SK-N-SH (cell line): ENCODE measurements at regions not wholly inside any gene's neighbourhood (a gene's known extent, or its start where the extent isn't known, plus 50 kb on each side); places are given as distances from the start of the nearest gene placed in this dataset.

Source experiments
- CTCF ChIA-PET: fragments of 300-600, 350-600 bp; formaldehyde crosslinking; extraction: SDS; loops from one replicate; lab custom pipeline; 2021; lab: Yijun Ruan, JAX
- POLR2A ChIA-PET: fragments of 350-600 bp; sonication (Branson Sonifier 250); formaldehyde crosslinking; extraction: SDS; loops from one replicate; lab custom pipeline; 2020; ENCODE audit warnings: antibody characterized with exemption, inconsistent platforms; lab: Yijun Ruan, JAX
- DNase-seq: peaks from one replicate; pipeline ENCODE4 v3.0.0; 2012
- H2AFZ ChIP-seq: fragments of 200-600 bp; sonication (generic); 2 replicates; pipeline ENCODE4 v1.8.1; 2016; ENCODE audit warnings: antibody characterized with exemption, mild to moderate bottlenecking, low read depth
- H3F3A ChIP-seq: fragments of 200-600 bp; sonication (generic); replicated peaks from 2 replicates; pipeline ENCODE3; 2016; ENCODE audit warnings: antibody characterized with exemption, mild to moderate bottlenecking; ENCODE audit not compliant: insufficient read depth
- H3K27ac ChIP-seq, 2 experiments: fragments of 200-500 bp in 1 of 2; fragments of 200-600 bp in 1 of 2; sonication (Bioruptor generic) in 1 of 2; sonication (generic), shearing (Covaris generic) in 1 of 2; 2 replicates each; pipeline versions ENCODE4 v1.5.1 to v1.6.1; 2014 to 2016; ENCODE audit warnings: low read depth in 2 of 2, inconsistent platforms in 1 of 2, low read length in 1 of 2, mild to moderate bottlenecking in 1 of 2, mixed read lengths in 1 of 2
- H3K27me3 ChIP-seq: fragments of 200-600 bp; sonication (generic), shearing (Covaris generic); 2 replicates; pipeline ENCODE4 v1.6.1; 2016; ENCODE audit warnings: mixed run types; ENCODE audit not compliant: insufficient read depth
- H3K36me3 ChIP-seq, 2 experiments: fragments of 200-500 bp in 1 of 2; fragments of 200-600 bp in 1 of 2; sonication (Bioruptor generic) in 1 of 2; sonication (generic) in 1 of 2; replicated peaks in 1 of 2; 2 replicates each; pipeline versions ENCODE3 to v1.5.1; 2014 to 2016; ENCODE audit warnings: low read length in 1 of 2, mild to moderate bottlenecking in 1 of 2; ENCODE audit not compliant: insufficient read depth in 2 of 2, control insufficient read depth in 1 of 2
- H3K4me1 ChIP-seq, 2 experiments: fragments of 200-500 bp in 1 of 2; fragments of 200-600 bp in 1 of 2; sonication (Bioruptor generic) in 1 of 2; sonication (generic), shearing (Covaris generic) in 1 of 2; 2 replicates each; pipeline versions ENCODE4 v1.5.1 to v1.6.1; 2014 to 2016; ENCODE audit warnings: low read depth in 1 of 2, low read length in 1 of 2, mixed run types in 1 of 2; ENCODE audit not compliant: insufficient read depth in 2 of 2, control insufficient read depth in 1 of 2
- H3K4me2 ChIP-seq: fragments of 200-600 bp; sonication (generic), shearing (Covaris generic); 2 replicates; pipeline ENCODE4 v1.6.1; 2017; ENCODE audit warnings: mixed run types
- H3K4me3 ChIP-seq, 2 experiments: fragments of 200-500 bp in 1 of 2; fragments of 200-600 bp in 1 of 2; sonication (Bioruptor generic) in 1 of 2; sonication (generic), shearing (Covaris generic) in 1 of 2; 2 replicates each; pipeline versions ENCODE4 v1.5.1 to v1.8.1; 2014 to 2016; ENCODE audit warnings: low read depth in 2 of 2, inconsistent platforms in 1 of 2, low read length in 1 of 2, mild to moderate bottlenecking in 1 of 2, mixed read lengths in 1 of 2, moderate library complexity in 1 of 2
- H3K79me2 ChIP-seq: fragments of 200-600 bp; sonication (generic); 2 replicates; pipeline ENCODE4 v1.8.1; 2017; ENCODE audit warnings: mild to moderate bottlenecking; ENCODE audit not compliant: insufficient read depth
- H3K9ac ChIP-seq: fragments of 200-600 bp; sonication (generic); 2 replicates; pipeline ENCODE4 v1.6.1; 2017; ENCODE audit warnings: mixed run types
- H3K9me2 ChIP-seq: fragments of 200-600 bp; sonication (generic); 2 replicates; pipeline ENCODE4 v1.6.1; 2017; ENCODE audit warnings: mixed run types
- H3K9me3 ChIP-seq: fragments of 200-600 bp; sonication (generic); 2 replicates; pipeline ENCODE4 v1.6.1; 2017; ENCODE audit warnings: mixed run types, mild to moderate bottlenecking, moderate library complexity
- H4K20me1 ChIP-seq: fragments of 200-600 bp; sonication (generic); 2 replicates; pipeline ENCODE4 v1.6.1; 2017; ENCODE audit warnings: mild to moderate bottlenecking, mixed run types; ENCODE audit not compliant: insufficient read depth
- CTCF ChIP-seq: fragments of 200-600 bp; sonication (generic); IDR thresholded peaks from 2 replicates; pipeline ENCODE4 v1.6.1; 2017; ENCODE audit warnings: antibody characterized with exemption, mild to moderate bottlenecking, moderate library complexity
- ELF1 ChIP-seq: IDR thresholded peaks from 2 replicates; pipeline ENCODE4 v1.4.0; 2012
- FOSL2 ChIP-seq: IDR thresholded peaks from 2 replicates; pipeline ENCODE4 v1.4.0; 2012; ENCODE audit warnings: low read depth, mild to moderate bottlenecking, moderate library complexity, borderline replicate concordance
- IRF3 ChIP-seq: fragments of 150-350 bp; IDR thresholded peaks from 2 replicates; pipeline ENCODE4 v1.6.1; 2016; ENCODE audit warnings: mild to moderate bottlenecking, low read depth, low read length
- JUND ChIP-seq: IDR thresholded peaks from 2 replicates; pipeline ENCODE4 v1.4.0; 2012
- MXI1 ChIP-seq: IDR thresholded peaks from 2 replicates; pipeline ENCODE4 v1.6.1; 2012; ENCODE audit warnings: mild to moderate bottlenecking, low read depth, low read length, improper control_type of control experiment
- NFIC ChIP-seq: IDR thresholded peaks from 2 replicates; pipeline ENCODE4 v1.4.0; 2012; ENCODE audit warnings: borderline replicate concordance
- NRF1 ChIP-seq: IDR thresholded peaks from 2 replicates; pipeline ENCODE4 v1.6.1; 2012; ENCODE audit warnings: low read depth, mild to moderate bottlenecking, low read length
- PBX3 ChIP-seq: IDR thresholded peaks from 2 replicates; pipeline ENCODE4; 2012
- RAD21 ChIP-seq: IDR thresholded peaks from 2 replicates; pipeline ENCODE4 v1.6.1; 2012; ENCODE audit warnings: mild to moderate bottlenecking, low read length
- RFX5 ChIP-seq: IDR thresholded peaks from 2 replicates; pipeline ENCODE4 v1.6.1; 2012; ENCODE audit warnings: mild to moderate bottlenecking, improper control_type of control experiment, low read length
- SIN3A ChIP-seq: IDR thresholded peaks from 2 replicates; pipeline ENCODE4 v1.6.1; 2012; ENCODE audit warnings: low read depth, mild to moderate bottlenecking, low read length, moderate library complexity, borderline replicate concordance
- SMC3 ChIP-seq: IDR thresholded peaks from 2 replicates; pipeline ENCODE4 v1.6.1; 2012; ENCODE audit warnings: low read depth, low read length, improper control_type of control experiment
- TAF1 ChIP-seq: IDR thresholded peaks from 2 replicates; pipeline ENCODE4 v1.6.1; 2012; ENCODE audit warnings: low read depth, mild to moderate bottlenecking, low read length, moderate library complexity, borderline replicate concordance
- TEAD4 ChIP-seq: IDR thresholded peaks from 2 replicates; pipeline ENCODE4 v1.4.0; 2012; ENCODE audit warnings: mild to moderate bottlenecking, borderline replicate concordance; ENCODE audit not compliant: insufficient read depth
- USF2 ChIP-seq: fragments of 150-350 bp; IDR thresholded peaks from 2 replicates; pipeline ENCODE4 v1.6.1; 2017; ENCODE audit warnings: antibody characterized with exemption, low read length, low read depth, borderline replicate concordance
- ZBTB33 ChIP-seq: IDR thresholded peaks from 2 replicates; pipeline ENCODE4 v1.4.0; 2012; ENCODE audit warnings: low read depth, borderline replicate concordance
- WGBS: methylation state at CpG from one replicate; pipeline ENCODE4 v1.1.6; 2017; ENCODE audit warnings: low lambda C conversion rate; 5-methylcytosine and 5-hydroxymethylcytosine counted together

- no peaks in the 10 kb centered on the region for H3K36me3 ChIP-seq
- no peak for DNase-seq
- no peaks in the 10 kb centered on the region for H3K79me2 ChIP-seq
- H4K20me1 ChIP-seq = no peaks in the 10 kb centered on the region
- no peak for TF ChIP-seq TAF1
- 0 out of 2 replicates have a peak, but pooled peaks have one; percentile 1 for TF ChIP-seq NFIC
- CTCF ChIA-PET = interaction anchor here (0.6 to 1.9 kb wide), 12 partner anchors 13 to 1062 kb away, joined by 3 to 9 read pairs (median 3); no protein-coding TSS in a partner anchor
- POLR2A ChIA-PET = no interaction called here
- no peak overlapping the region for H3K27ac ChIP-seq
- no peaks in the 10 kb centered on the region for H3K9me3 ChIP-seq
- no peak overlapping the region for H3K4me3 ChIP-seq
- H3K4me2 ChIP-seq = no peak overlapping the region
- WGBS = 94% methylated on average over 1 of the region's 1 CpG
- no peak overlapping the region for H2AFZ ChIP-seq
- no peaks in the 10 kb centered on the region for H3K27me3 ChIP-seq
- no peaks in the 10 kb centered on the region for H3K9me2 ChIP-seq
- H3K9ac ChIP-seq = no peak overlapping the region
- H3F3A ChIP-seq = no peaks in the 10 kb centered on the region
- H3K4me1 ChIP-seq = peaks cover 9 to 19% of the 10 kb centered on the region in 2 experiments; a peak in 3 of 4 replicates
Measured at GRCh38 chr2:203651621-203652020, 54.8 kb upstream of the CD28 start.

- Histone ChIP-seq H3K9me3 (no peaks in the 10 kb centered on the region), H3F3A (no peaks in the 10 kb centered on the region), H3K9me2 (no peaks in the 10 kb centered on the region), H3K27ac (no peak overlapping the region), H3K4me3 (no peak overlapping the region), H3K27me3 (no peaks in the 10 kb centered on the region), H2AFZ (no peak overlapping the region), H3K4me1 (peaks cover 9 to 12% of the 10 kb centered on the region in 2 experiments; a peak in 3 of 4 replicates), H3K4me2 (no peak overlapping the region), H3K9ac (no peak overlapping the region), H3K79me2 (no peaks in the 10 kb centered on the region), H4K20me1 (no peaks in the 10 kb centered on the region), H3K36me3 (no peaks in the 10 kb centered on the region)
- 81% methylated on average over 3 of the region's 3 CpGs for WGBS
- TF ChIP-seq RFX5 = no peak
- TF ChIP-seq JUND = no peak
- no peak for TF ChIP-seq SMC3
- TF ChIP-seq ZBTB33 = no peak
- no peak for TF ChIP-seq NRF1
- no peak for TF ChIP-seq TEAD4
- TF ChIP-seq MXI1 = no peak
- no peak for TF ChIP-seq IRF3
- TF ChIP-seq CTCF = no peak
- TF ChIP-seq USF2 = no peak
- no peak for TF ChIP-seq FOSL2
- TF ChIP-seq RAD21 = no peak
- no peak for TF ChIP-seq SIN3A
- no peak for TF ChIP-seq ELF1
- TF ChIP-seq PBX3 = no peak
- ChIA-PET CTCF (no interaction called here), POLR2A (no interaction called here)
- no peak for DNase-seq
Measured at GRCh38 chr2:203654826-203655225, 51.6 kb upstream of the CD28 start.
